ENCODE measurements at regions not wholly inside any gene's neighbourhood (a gene's known extent, or its start where the extent isn't known, plus 50 kb on each side); places are given as distances from the start of the nearest gene placed in this dataset.

DNA sequence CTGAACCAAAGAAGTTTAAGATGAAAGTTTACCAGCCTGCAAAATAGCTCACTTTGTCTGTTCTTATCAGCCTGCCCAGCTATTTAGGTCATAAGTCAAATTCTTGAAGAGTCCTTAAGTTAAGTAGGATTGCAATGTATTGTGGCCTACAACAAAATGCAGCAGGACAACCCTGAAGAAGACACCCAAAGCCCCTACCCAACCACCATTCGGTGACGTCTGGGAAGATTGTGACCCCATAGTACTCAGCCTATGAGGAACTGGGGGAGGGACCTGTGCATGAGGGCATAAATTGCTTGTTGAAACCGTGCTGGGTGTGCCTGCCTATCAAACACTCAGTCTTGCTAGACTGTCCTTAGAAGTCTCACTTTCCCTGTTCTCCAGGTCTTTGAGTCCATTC lies 50.5 kb upstream of the FDX1 start:
- no peaks in the 10 kb centered on the region for H3K27me3 ChIP-seq (ENCODE audit: insufficient read depth, low read depth, severe bottlenecking)
- no peak for DNase-seq
- no peak overlapping the region for H3K4me3 ChIP-seq (ENCODE audit: low read depth, low read length)
- no peak overlapping the region for H3K27ac ChIP-seq
- no peaks in the 10 kb centered on the region for H3K36me3 ChIP-seq
- no peak for TF ChIP-seq CTCF (IDR thresholded peaks at IDR 0.05; ENCODE audit: low read depth, low read length)
- peaks cover 4% of the 10 kb centered on the region for H3K9me3 ChIP-seq (ENCODE audit: severe bottlenecking)

DNA sequence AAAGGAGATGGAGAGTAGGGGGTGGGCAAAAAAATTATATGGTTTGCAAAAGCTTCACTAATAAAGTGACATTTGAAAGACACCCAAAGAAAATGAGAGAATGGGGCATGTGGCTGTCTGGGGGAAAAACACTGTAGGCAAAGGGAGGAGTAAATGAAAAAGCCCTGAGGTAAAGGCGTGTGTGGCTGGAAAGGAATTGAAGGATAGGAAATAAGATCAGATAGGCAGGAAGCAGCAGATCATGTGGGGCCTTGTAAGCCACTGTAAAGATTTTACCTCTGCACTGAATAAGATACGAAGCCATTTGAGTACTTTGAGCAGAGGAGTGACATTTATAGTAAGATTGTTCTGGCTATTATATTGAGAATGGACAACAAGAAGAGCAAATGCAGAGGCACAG lies 49.8 kb upstream of the FDX1 start:
- no peak for DNase-seq
- H3K27ac ChIP-seq, result no peak overlapping the region
- H3K36me3 ChIP-seq, result no peaks in the 10 kb centered on the region
- H3K27me3 ChIP-seq (ENCODE audit: insufficient read depth, low read depth, severe bottlenecking), result no peaks in the 10 kb centered on the region
- peaks cover 4% of the 10 kb centered on the region for H3K9me3 ChIP-seq (ENCODE audit: severe bottlenecking)
- TF ChIP-seq CTCF (IDR thresholded peaks at IDR 0.05; ENCODE audit: low read depth, low read length), result no peak
- no peak overlapping the region for H3K4me3 ChIP-seq (ENCODE audit: low read depth, low read length)
